Cardiac fibroblast (primary cell): ENCODE measurements at regions not wholly inside any gene's neighbourhood (a gene's known extent, or its start where the extent isn't known, plus 50 kb on each side); places are given as distances from the start of the nearest gene placed in this dataset.

Experiments used
- DNase-seq, 2 donors: peaks; one replicate each; pipeline versions ENCODE4 v3.0.0 to v3.0.0-alpha.2; 2010; ENCODE audit warnings: low read depth in 2 of 2
- H3K4me3 ChIP-seq, 2 donors: replicated peaks in 1 of 2; 1 replicate in 1 of 2; 2 replicates in 1 of 2; pipeline ENCODE4 v1.5.1; 2011; ENCODE audit warnings: low read depth in 2 of 2, low read length in 2 of 2, mild to moderate bottlenecking in 2 of 2, moderate library complexity in 1 of 2
- CTCF ChIP-seq: IDR thresholded peaks from one replicate; pipeline ENCODE4 v1.5.1; 2011; ENCODE audit warnings: low read depth, mild to moderate bottlenecking, low read length, inconsistent platforms

GRCh38 chr18:1191341-1191740 lies 286.7 kb downstream of the ADCYAP1 start:
- TF ChIP-seq CTCF = no peak
- no peak overlapping the region for H3K4me3 ChIP-seq
- no peak for DNase-seq

- no peak for TF ChIP-seq CTCF
- no peak overlapping the region for H3K4me3 ChIP-seq
- DNase-seq = no peak
Measured at GRCh38 chr18:1213126-1213525, 308.5 kb downstream of the ADCYAP1 start.

- no peak for DNase-seq
- H3K4me3 ChIP-seq = no peak overlapping the region
- TF ChIP-seq CTCF = no peak
Measured at GRCh38 chr18:1222880-1223279, 318.2 kb downstream of the ADCYAP1 start.

GRCh38 chr18:1227025-1227424 lies 322.4 kb downstream of the ADCYAP1 start:
- no peak for TF ChIP-seq CTCF
- no peak for DNase-seq

GRCh38 chr18:1229634-1230033 lies 325.0 kb downstream of the ADCYAP1 start:
- no peak for TF ChIP-seq CTCF
- no peak for DNase-seq
- no peak overlapping the region for H3K4me3 ChIP-seq

More at GRCh38 chr18:1227025-1227424, 322.4 kb downstream of the ADCYAP1 start:
- H3K4me3 ChIP-seq = no peak overlapping the region

GRCh38 chr18:1232867-1233266 lies 328.2 kb downstream of the ADCYAP1 start:
- no peak overlapping the region for H3K4me3 ChIP-seq
- no peak for DNase-seq
- TF ChIP-seq CTCF = no peak

GRCh38 chr18:1240701-1241100 lies 336.0 kb downstream of the ADCYAP1 start:
- DNase-seq = no peak
- TF ChIP-seq CTCF = no peak
- H3K4me3 ChIP-seq = no peak overlapping the region
